ENCODE measurements at regions not wholly inside any gene's neighbourhood (a gene's known extent, or its start where the extent isn't known, plus 50 kb on each side); places are given as distances from the start of the nearest gene placed in this dataset.

- Histone ChIP-seq H3K27ac (ENCODE audit: insufficient read depth, low read length, poor library complexity, severe bottlenecking) (no peak overlapping the region), H3K27me3 (replicated peaks; ENCODE audit: control insufficient read depth, insufficient read depth, low read length, poor library complexity, severe bottlenecking) (no peaks in the 10 kb centered on the region), H3K4me3 (ENCODE audit: insufficient read depth, low read depth, low read length, poor library complexity, severe bottlenecking) (no peak overlapping the region), H3K36me3 (ENCODE audit: control insufficient read depth, insufficient read depth, low read length) (no peaks in the 10 kb centered on the region), H3K9me3 (ENCODE audit: control insufficient read depth, low read length) (no peaks in the 10 kb centered on the region), H3K4me1 (ENCODE audit: control insufficient read depth, insufficient read depth, low read length, poor library complexity, severe bottlenecking) (no peaks in the 10 kb centered on the region)
- DNase-seq, result no peak
Measured at GRCh38 chr4:18937080-18937479, 915.5 kb upstream of the LCORL start.

DNA sequence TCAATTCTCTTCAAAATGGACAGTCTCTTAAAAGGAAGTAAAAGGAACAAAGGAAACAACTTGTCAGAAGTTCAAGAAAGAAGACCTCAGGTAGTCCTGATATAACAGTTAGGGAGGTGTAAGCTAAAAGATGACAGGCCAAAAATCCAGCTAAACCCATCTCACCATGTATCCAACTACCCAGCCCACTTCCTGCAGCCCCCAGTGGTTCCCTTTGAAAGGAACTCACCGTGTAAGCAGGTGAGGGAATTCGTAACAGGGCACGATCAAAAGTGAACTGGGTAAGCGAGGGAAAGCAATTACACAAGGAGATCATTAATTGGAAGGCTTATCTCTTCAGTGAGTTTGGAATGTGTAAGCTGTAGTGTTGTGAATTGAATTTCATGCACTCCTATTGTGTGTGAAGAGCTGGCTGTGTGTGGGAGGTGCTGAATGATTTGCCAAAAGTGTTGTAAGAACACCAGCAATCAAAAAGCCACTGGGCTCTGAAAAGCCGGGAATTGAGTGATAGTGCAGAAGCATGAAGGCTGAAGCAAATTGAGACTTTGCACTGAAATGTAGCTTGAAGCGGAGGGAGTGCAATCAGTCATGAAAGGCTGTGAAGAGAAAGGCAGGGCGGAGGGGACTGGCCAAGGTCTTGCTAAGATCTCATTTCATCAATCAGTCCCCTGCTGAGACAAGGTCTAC lies 914.2 kb upstream of the LCORL start:
- Histone ChIP-seq H3K27ac (ENCODE audit: insufficient read depth, low read length, poor library complexity, severe bottlenecking) (no peak overlapping the region), H3K4me3 (ENCODE audit: insufficient read depth, low read depth, low read length, poor library complexity, severe bottlenecking) (no peak overlapping the region), H3K4me1 (ENCODE audit: control insufficient read depth, insufficient read depth, low read length, poor library complexity, severe bottlenecking) (no peaks in the 10 kb centered on the region), H3K36me3 (ENCODE audit: control insufficient read depth, insufficient read depth, low read length) (no peaks in the 10 kb centered on the region), H3K27me3 (replicated peaks; ENCODE audit: control insufficient read depth, insufficient read depth, low read length, poor library complexity, severe bottlenecking) (no peaks in the 10 kb centered on the region), H3K9me3 (ENCODE audit: control insufficient read depth, low read length) (no peaks in the 10 kb centered on the region)
- DNase-seq, result no peak

DNA sequence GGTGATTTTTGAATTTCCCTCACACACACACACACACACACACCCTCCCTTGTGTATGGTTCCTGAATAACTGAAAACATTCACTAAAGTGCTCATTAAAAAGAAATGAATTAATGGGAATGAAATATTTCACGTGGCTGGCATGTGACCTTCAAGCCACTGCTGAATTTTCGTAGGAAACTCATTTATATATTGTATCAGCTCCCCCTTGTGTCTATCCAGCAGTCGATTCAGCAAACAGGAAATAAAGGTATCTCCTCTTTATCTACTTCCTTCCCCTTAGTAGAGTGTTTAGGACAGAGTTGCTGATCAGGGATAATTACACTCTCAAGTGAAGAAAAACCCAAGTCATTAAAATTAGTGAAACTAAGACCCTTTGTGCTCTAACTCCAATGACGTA lies 912.6 kb upstream of the LCORL start:
- Histone ChIP-seq H3K27ac (ENCODE audit: insufficient read depth, low read length, poor library complexity, severe bottlenecking) (no peak overlapping the region), H3K27me3 (replicated peaks; ENCODE audit: control insufficient read depth, insufficient read depth, low read length, poor library complexity, severe bottlenecking) (no peaks in the 10 kb centered on the region), H3K4me1 (ENCODE audit: control insufficient read depth, insufficient read depth, low read length, poor library complexity, severe bottlenecking) (no peaks in the 10 kb centered on the region), H3K9me3 (ENCODE audit: control insufficient read depth, low read length) (no peaks in the 10 kb centered on the region), H3K36me3 (ENCODE audit: control insufficient read depth, insufficient read depth, low read length) (no peaks in the 10 kb centered on the region), H3K4me3 (ENCODE audit: insufficient read depth, low read depth, low read length, poor library complexity, severe bottlenecking) (no peak overlapping the region)
- DNase-seq, result no peak

- Histone ChIP-seq H3K36me3 (ENCODE audit: control insufficient read depth, insufficient read depth, low read length) (no peaks in the 10 kb centered on the region), H3K27me3 (replicated peaks; ENCODE audit: control insufficient read depth, insufficient read depth, low read length, poor library complexity, severe bottlenecking) (no peaks in the 10 kb centered on the region), H3K4me1 (ENCODE audit: control insufficient read depth, insufficient read depth, low read length, poor library complexity, severe bottlenecking) (no peaks in the 10 kb centered on the region), H3K9me3 (ENCODE audit: control insufficient read depth, low read length) (no peaks in the 10 kb centered on the region), H3K27ac (ENCODE audit: insufficient read depth, low read length, poor library complexity, severe bottlenecking) (no peak overlapping the region), H3K4me3 (ENCODE audit: insufficient read depth, low read depth, low read length, poor library complexity, severe bottlenecking) (no peak overlapping the region)
- no peak for DNase-seq
Measured at GRCh38 chr4:18932730-18933339, 911.3 kb upstream of the LCORL start.

DNA sequence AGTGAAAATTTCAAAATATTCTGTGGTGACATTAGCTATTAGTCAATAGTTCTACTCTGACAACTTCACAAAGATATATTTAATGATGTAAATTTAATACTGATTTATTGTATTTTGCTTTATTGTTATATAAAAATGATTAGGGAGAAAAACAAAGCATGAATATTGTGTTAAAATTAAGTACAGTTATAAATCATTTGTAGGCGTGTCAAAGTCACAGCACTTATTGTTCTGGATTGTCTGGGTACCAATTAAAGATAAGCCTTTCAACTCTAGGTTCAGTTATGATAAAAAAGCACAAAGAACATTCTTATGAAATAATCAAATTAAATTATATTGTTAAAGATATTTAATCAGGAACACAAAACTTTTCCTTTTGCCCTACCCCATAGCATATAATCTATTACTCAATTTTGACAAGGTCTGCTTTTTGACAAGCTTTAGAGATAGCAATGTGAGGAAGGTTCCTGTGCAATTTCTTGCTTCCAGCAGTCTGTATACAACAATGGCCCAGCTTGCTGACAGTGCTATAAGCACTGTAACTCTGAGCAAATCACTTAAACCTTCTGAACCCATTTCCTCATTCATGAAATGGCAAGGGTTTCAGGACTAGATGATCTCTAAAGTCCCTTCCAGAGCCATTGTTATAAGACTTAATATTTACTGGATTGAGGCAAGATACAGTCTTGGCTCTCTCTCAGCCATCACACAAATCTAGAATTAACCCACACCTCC lies 910.3 kb upstream of the LCORL start:
- DNase-seq, result no peak
- Histone ChIP-seq H3K4me3 (ENCODE audit: insufficient read depth, low read depth, low read length, poor library complexity, severe bottlenecking) (no peak overlapping the region), H3K27me3 (replicated peaks; ENCODE audit: control insufficient read depth, insufficient read depth, low read length, poor library complexity, severe bottlenecking) (no peaks in the 10 kb centered on the region), H3K4me1 (ENCODE audit: control insufficient read depth, insufficient read depth, low read length, poor library complexity, severe bottlenecking) (no peaks in the 10 kb centered on the region), H3K27ac (ENCODE audit: insufficient read depth, low read length, poor library complexity, severe bottlenecking) (no peak overlapping the region), H3K9me3 (ENCODE audit: control insufficient read depth, low read length) (no peaks in the 10 kb centered on the region), H3K36me3 (ENCODE audit: control insufficient read depth, insufficient read depth, low read length) (no peaks in the 10 kb centered on the region)

- Histone ChIP-seq H3K4me1 (ENCODE audit: control insufficient read depth, insufficient read depth, low read length, poor library complexity, severe bottlenecking) (no peaks in the 10 kb centered on the region), H3K4me3 (ENCODE audit: insufficient read depth, low read depth, low read length, poor library complexity, severe bottlenecking) (no peak overlapping the region), H3K36me3 (ENCODE audit: control insufficient read depth, insufficient read depth, low read length) (no peaks in the 10 kb centered on the region), H3K27ac (ENCODE audit: insufficient read depth, low read length, poor library complexity, severe bottlenecking) (no peak overlapping the region), H3K9me3 (ENCODE audit: control insufficient read depth, low read length) (no peaks in the 10 kb centered on the region), H3K27me3 (replicated peaks; ENCODE audit: control insufficient read depth, insufficient read depth, low read length, poor library complexity, severe bottlenecking) (no peaks in the 10 kb centered on the region)
- DNase-seq, result no peak
Measured at GRCh38 chr4:18930487-18930886, 908.9 kb upstream of the LCORL start.

DNA sequence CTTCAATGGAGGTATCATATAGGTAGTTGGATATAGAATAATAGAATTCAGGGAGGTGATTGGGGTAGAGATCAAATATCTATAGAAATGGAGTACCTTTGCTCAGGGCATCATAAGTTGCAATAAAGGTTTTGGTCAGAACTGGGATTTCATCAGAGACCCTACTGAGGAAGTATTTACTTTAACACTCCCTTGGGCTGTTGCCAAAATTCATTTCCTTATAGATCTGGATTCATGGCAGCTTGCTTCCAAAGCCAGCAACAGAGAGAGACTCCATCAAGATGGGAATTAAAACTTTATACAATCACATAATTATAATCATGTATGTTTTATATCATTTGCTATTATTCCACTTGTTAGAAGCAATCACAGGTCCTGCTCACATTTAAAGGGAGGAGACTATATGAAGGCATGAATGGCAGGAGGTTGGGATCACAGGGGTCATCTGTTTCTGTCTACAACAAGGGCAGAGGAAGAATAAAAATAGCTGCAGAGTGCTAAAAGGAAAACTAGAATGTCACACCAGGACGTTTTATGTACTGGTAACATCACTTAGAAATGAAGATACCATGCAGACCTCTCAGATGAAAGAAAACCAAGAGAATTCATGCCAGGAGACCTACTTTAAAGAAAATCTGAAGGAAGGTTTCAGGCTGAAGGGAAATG lies 902.1 kb upstream of the LCORL start:
- no peak for DNase-seq
- Histone ChIP-seq H3K9me3 (ENCODE audit: control insufficient read depth, low read length) (no peaks in the 10 kb centered on the region), H3K27ac (ENCODE audit: insufficient read depth, low read length, poor library complexity, severe bottlenecking) (no peak overlapping the region), H3K4me1 (ENCODE audit: control insufficient read depth, insufficient read depth, low read length, poor library complexity, severe bottlenecking) (no peaks in the 10 kb centered on the region), H3K4me3 (ENCODE audit: insufficient read depth, low read depth, low read length, poor library complexity, severe bottlenecking) (no peak overlapping the region), H3K36me3 (ENCODE audit: control insufficient read depth, insufficient read depth, low read length) (no peaks in the 10 kb centered on the region), H3K27me3 (replicated peaks; ENCODE audit: control insufficient read depth, insufficient read depth, low read length, poor library complexity, severe bottlenecking) (no peaks in the 10 kb centered on the region)

DNA sequence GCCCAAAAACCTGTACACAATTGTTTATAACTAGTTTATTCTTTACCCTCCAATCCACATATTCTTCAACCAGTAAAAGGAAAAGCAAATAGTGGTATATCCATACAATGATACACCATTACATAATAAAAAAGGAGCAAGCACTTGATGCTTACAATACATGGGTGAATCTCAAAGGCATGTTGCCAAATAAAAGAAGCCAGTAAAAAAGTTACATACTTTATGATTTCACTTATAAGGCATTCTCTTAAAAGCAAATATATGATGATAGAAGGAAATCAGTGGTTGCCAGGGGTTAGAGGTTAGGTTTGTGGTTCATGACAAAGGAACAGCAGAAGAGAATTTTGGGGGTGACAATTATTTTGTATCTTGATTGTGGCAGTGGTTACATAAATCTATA lies 896.1 kb upstream of the LCORL start:
- Histone ChIP-seq H3K27ac (ENCODE audit: insufficient read depth, low read length, poor library complexity, severe bottlenecking) (no peak overlapping the region), H3K4me3 (ENCODE audit: insufficient read depth, low read depth, low read length, poor library complexity, severe bottlenecking) (no peak overlapping the region), H3K27me3 (replicated peaks; ENCODE audit: control insufficient read depth, insufficient read depth, low read length, poor library complexity, severe bottlenecking) (no peaks in the 10 kb centered on the region), H3K9me3 (ENCODE audit: control insufficient read depth, low read length) (no peaks in the 10 kb centered on the region), H3K4me1 (ENCODE audit: control insufficient read depth, insufficient read depth, low read length, poor library complexity, severe bottlenecking) (no peaks in the 10 kb centered on the region), H3K36me3 (ENCODE audit: control insufficient read depth, insufficient read depth, low read length) (no peaks in the 10 kb centered on the region)
- DNase-seq, result no peak

DNA sequence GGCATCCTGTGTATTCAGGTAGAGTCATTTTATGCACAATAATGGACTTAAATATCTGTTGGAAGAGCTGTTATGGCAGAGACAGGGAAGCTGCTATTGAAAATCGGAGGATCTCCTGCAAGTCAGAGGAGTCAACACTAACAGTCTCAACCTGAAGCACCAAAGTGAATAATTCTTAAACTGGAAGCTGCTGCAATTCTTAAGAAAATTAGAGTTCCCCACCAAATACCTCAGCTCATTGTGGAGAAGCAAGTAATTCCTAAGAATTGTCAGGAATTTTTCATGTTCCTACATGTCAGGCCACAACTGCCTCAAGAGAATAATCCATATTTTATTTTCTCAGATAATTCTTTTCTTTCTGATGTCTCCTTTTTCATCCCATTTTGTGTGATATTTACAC lies 892.6 kb upstream of the LCORL start:
- H3K36me3 ChIP-seq (ENCODE audit: control insufficient read depth, insufficient read depth, low read length), result no peaks in the 10 kb centered on the region
- H3K27me3 ChIP-seq (replicated peaks; ENCODE audit: control insufficient read depth, insufficient read depth, low read length, poor library complexity, severe bottlenecking), result no peaks in the 10 kb centered on the region
- H3K9me3 ChIP-seq (ENCODE audit: control insufficient read depth, low read length), result no peaks in the 10 kb centered on the region
- H3K4me3 ChIP-seq (ENCODE audit: insufficient read depth, low read depth, low read length, poor library complexity, severe bottlenecking), result no peak overlapping the region
- H3K4me1 ChIP-seq (ENCODE audit: control insufficient read depth, insufficient read depth, low read length, poor library complexity, severe bottlenecking), result no peaks in the 10 kb centered on the region
- no peak for DNase-seq
- no peak overlapping the region for H3K27ac ChIP-seq (ENCODE audit: insufficient read depth, low read length, poor library complexity, severe bottlenecking)

DNA sequence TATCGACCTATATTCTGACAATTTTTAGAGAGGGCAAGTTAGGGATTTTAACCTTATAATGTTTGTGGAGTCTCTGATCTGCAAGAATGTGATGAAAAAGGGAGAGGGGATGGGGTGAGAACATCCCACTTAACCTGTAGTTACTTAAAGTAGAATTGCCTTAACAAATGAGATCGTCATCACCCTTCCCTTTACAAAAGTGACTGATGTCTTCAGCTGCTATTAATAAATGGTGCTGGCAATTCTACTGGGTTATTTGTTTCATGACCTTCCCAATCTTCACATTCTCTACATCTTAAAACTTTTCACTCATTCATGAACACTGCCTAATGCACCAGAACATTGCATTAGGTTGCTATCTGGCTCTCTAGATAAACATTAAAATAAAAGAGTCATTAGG lies 873.4 kb upstream of the LCORL start:
- Histone ChIP-seq H3K9me3 (ENCODE audit: control insufficient read depth, low read length) (no peaks in the 10 kb centered on the region), H3K36me3 (ENCODE audit: control insufficient read depth, insufficient read depth, low read length) (no peaks in the 10 kb centered on the region), H3K4me3 (ENCODE audit: insufficient read depth, low read depth, low read length, poor library complexity, severe bottlenecking) (no peak overlapping the region), H3K27ac (ENCODE audit: insufficient read depth, low read length, poor library complexity, severe bottlenecking) (no peak overlapping the region), H3K4me1 (ENCODE audit: control insufficient read depth, insufficient read depth, low read length, poor library complexity, severe bottlenecking) (no peaks in the 10 kb centered on the region), H3K27me3 (replicated peaks; ENCODE audit: control insufficient read depth, insufficient read depth, low read length, poor library complexity, severe bottlenecking) (no peaks in the 10 kb centered on the region)
- no peak for DNase-seq
